ENCODE measurements at regions not wholly inside any gene's neighbourhood (a gene's known extent, or its start where the extent isn't known, plus 50 kb on each side); places are given as distances from the start of the nearest gene placed in this dataset.
"Not testable (repeated sequence)": the region's sequence is repeated elsewhere in the genome, so short reads cannot be mapped to it uniquely, and the experiment has no call there.

DNA sequence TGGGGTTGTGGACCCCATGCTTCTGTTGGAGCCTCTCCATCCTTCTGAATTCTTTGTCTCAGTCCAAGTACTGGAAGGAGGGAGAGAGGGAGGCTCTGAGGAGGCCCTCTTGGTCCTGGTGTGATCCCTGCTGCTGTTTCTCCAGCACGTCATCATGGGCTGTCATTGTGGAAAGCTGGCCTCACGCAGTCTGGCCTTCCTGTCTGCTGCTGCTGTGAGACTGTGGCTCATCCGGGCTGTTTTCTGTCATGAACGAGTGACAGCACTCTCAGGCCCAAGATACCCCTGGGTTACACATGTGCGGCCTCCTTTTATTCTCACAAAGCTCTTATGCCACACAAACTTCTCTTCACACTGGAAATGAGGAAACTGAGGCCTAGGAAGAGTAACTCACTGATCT, 499.3 kb downstream of the CCDC171 start:
- H3K4me3 ChIP-seq (ENCODE audit: low read length) = no peak overlapping the region
- DNase-seq (ENCODE audit: low read depth, low spot score) = no peak

DNA sequence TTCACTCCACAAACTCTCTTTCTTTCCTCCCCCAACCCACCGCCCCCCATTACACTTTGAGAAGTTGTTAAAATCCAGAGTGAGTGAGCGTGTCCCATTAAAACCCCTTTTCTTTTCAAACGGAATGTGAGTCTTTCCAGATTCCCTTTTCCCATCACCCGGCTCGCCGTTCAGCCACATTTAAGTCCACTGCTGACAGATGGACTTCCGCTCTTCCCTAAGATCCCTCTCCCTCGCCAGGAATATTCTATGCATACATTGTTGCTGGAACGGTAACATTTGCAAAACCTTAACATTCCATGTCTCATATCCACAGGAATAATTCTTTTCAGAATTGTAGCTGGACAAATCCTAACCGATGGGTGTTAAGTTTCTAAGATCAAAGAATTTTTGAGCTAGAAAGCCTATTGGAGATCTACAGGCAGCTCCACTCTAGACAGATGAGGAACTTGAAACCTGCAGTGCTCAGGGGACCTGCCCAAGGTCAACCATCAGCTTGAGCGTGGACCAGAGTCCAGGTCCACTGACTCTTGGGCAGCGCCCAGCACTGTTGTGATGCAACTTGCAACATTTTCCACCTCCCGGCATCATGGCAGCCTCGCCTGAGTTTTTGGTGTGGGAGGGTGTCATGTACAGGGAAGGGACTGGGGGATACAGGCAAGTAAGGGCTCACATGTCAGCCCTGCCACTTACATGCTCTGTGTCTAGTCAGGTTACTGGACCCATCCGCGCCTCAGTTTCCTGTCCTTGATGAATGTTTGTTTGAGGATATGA, 500.1 kb downstream of the CCDC171 start:
- no peak overlapping the region for H3K4me3 ChIP-seq (ENCODE audit: low read length)
- DNase-seq (ENCODE audit: low read depth, low spot score) = no peak

DNA sequence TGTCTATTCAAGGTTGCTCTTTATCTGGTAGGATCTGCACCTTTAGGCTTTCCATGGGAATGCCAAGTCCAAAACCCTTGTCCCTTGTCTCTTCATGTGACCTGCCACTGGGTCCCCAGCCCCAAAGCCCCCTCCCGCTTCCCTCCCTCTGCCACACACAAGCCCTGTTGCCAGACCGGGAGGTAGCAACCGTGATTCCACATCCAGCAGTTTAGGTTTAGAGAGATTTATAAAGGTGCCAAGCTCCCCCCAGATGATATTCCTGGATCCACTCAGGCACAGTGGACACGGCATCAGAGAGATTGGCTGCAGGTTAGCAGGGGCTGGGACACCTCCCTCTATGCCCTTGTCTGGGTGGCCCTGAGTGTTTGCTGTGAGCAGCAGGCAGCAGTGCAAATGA, 504.7 kb downstream of the CCDC171 start:
- no peak for DNase-seq (ENCODE audit: low read depth, low spot score)
- H3K4me3 ChIP-seq (ENCODE audit: low read length) = no peak overlapping the region

DNA sequence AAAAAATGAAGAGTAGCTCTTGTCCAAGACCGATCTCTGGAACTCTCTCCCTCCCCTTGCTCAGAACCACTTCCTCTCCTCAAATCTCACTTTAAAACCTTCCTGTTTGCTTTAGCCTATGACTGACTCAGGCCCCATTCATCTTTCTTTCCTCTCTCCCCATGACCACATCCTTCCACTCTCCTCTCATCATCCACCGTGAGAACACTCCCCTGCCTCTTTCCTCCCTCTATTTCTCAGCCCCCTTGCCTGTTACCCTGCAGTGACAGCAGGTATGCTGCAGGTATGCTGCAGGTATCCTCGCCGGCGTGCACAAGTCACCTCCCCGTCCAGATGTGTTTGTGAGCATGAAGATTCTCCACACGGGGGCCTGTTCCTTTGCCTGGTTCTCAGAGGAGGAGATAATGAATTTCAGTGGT, 505.3 kb downstream of the CCDC171 start:
- no peak overlapping the region for H3K4me3 ChIP-seq (ENCODE audit: low read length)
- DNase-seq (ENCODE audit: low read depth, low spot score) = peak; percentile 83

DNA sequence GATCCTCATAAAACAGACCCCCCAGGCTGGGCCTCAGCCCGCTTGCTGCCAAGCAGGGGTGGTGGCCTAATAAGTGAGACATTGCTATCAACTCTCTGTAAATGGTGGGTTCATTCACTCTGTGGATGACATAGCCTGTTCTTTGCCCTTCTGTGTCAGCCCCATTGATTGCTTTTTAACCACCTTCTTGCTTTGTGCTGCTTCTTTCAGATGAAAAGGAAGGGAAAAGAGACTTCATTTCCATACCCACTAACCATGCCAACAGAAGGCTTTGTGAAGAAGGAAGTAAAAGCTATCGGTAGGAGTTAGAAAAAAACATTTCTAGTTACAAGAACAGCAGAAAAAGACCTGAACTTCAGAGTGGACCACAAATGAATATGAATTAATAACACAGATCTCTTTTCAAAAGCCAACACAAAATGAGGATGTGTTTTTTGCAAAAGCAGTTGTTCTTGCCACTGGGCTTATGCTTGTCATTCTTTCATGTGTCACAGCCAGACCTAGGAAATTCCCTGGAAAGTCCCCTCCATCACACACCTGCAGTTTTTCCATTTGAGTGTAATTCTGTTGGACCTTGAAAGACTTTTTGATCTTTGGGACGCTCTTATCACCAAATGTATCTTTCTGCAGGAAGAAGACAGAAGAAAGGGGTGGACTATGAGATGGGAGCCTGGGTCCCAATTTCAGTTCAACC, 507.7 kb downstream of the CCDC171 start:
- DNase-seq (ENCODE audit: low read depth, low spot score) = no peak
- H3K4me3 ChIP-seq (ENCODE audit: low read length) = no peak overlapping the region

DNA sequence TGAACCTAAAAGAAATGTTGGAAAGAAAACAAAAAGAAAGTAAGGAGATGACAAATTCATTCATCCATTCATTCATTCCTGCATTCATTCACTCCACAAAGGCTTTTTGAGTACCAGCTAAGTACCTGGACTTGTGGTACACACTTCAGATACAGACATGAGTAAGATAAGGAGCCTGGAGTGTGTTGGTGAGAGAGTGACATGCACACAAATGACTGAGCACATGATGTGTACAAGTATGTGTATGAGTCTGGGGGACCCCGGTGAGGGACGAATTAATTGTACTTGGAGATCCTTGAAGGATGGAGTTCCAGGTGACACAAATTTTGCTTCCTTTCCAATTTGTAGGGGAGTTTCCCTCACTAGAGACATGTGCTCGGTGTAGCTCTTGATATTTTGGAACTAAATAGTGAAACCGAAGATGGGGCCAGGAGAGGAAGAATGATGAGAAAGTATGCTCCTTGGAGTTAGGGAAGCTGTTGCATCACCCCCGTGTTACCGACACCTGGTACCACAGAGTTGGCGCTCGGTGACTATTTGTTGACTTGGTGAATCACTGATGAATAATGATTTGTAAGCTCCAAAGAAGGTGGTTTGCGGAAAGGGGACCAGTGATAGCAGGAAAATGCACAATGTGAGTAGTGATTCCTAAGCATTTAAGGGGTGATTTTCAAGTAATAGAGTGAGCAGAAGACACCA, 509.8 kb downstream of the CCDC171 start:
- no peak for DNase-seq (ENCODE audit: low read depth, low spot score)
- H3K4me3 ChIP-seq (ENCODE audit: low read length) = no peak overlapping the region

DNA sequence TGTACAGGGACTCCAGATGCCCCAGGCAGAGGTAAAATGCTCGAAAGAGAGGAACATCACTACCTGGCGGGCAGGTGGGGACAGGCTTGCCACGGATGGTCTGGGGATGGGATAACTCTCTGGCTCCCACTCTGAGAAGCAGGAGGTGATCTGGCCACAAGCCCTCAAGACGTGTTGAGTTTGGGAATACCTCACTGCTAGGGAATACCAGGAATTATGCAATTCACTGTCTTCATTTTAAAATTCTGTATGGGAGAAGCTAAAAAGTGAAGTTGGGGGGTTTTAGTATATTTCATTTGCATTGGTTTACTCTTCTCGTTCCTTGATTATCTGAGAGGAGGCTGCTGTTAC, 510.4 kb downstream of the CCDC171 start:
- no peak for DNase-seq (ENCODE audit: low read depth, low spot score)
- no peak overlapping the region for H3K4me3 ChIP-seq (ENCODE audit: low read length)

DNA sequence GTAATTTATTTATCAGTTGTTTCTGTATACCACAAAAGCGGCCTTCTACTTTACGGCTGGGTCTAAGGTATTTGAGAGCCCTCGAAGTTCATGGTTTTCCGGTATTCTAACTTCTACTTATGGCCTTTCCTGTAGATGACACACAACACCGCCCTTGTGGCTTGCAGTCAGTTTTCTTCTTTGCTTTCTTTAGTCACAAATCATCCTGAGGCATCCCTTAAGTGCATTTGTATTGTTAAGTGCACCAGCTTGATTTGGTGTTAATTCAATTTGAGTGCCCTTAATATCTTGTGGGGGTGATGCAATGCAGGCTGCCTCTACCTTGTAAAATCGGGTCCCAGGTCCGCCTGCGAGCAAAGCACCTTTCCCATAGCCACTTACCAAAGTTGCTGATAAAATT, 511.9 kb downstream of the CCDC171 start:
- DNase-seq (ENCODE audit: low read depth, low spot score) = no peak

DNA sequence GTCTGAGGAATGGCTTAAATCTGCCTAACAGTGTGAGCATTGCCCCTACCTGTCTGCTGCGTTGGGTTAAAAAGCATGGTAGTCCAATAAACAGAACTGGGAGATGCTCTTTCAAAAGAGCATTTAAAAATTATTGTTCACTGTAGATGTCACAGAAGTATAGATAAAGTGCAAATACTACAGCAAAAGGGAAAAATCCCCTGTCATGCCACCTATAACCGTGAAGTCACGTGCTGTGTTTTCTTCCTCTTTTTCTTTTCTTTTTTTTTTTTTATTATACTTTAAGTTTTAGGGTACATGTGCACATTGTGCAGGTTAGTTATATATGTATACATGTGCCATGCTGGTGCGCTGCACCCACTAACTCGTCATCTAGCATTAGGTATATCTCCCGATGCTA, 513.4 kb downstream of the CCDC171 start:
- DNase-seq (ENCODE audit: low read depth, low spot score); H3K4me3 ChIP-seq (ENCODE audit: low read length): not testable (repeated sequence)

More for the DNA sequence above, 511.9 kb downstream of the CCDC171 start:
- no peak overlapping the region for H3K4me3 ChIP-seq (ENCODE audit: low read length)

DNA sequence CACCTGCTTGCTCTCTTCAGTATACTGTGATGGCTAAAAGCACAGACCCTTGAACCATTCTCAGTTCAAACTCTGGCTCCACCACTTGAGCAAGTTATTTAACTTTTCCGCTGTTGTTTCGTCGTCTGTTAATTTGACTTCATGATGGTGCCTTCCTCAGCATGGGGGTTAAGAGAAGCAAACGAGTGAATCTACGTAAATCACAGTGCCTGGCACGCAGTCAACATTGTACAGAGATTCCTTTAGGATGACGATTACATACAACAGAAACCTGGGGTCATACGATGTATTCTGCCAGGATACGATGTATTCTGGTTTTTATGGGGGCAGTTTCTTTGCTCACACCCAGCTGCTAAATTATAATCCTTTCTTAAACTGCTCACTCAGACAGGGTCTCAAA, 515.6 kb downstream of the CCDC171 start:
- DNase-seq (ENCODE audit: low read depth, low spot score) = no peak
- no peak overlapping the region for H3K4me3 ChIP-seq (ENCODE audit: low read length)

DNA sequence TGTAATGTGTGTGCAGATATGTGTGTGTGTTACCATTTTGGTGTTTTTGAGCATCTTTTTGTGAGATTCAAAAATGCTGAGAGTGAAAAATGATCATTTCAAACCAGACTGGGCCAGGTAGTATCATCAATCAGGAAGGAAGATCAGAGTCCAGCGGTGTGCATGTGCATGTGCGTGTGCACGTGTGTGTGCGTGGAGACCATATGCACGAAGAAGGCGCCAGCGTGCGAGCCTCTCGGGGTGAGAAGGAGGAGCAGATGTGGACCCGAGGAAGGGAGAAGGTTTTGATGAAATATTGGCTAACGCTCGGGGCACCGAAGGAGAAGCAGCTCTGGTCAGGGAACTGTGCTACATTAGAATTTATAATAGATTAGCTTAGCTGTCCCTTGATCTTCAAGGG, 516.4 kb downstream of the CCDC171 start:
- no peak overlapping the region for H3K4me3 ChIP-seq (ENCODE audit: low read length)

DNA sequence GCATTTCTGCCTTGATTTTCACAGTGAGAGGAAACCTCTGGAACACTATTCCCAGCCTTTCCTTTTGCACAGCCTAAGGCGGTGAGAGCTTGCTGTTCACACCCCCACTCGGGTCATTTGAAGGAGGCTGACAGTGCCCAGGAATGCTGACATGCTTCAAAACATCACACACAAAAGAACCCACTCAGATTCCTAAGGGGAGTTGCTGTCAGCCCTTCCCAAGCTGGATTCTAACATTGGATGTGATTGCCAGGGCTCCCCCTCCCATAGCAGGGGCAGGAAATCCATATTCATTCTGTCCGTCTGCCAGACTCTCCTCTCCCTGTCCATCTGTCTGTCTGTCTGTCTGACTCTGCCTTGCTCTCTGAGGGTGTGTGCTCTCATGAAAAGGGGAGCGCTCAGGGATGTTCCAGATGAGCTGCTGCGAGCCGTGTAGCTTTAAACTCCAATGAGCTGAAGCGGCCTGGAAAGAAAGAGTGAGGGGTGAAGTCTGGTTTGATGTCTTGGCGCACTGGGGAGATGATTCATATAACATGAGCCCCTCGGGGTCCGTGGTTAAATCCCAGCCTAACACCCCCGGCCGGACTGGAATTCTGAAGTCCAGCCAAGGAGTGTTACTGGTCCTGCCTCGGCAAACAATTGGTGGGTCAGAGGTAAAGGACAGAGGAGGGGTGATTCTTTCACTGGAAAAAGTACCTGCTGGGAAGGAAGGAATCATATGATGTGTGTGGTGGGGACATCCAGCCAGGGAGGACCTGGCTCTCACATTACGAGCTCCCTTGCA, 517.0 kb downstream of the CCDC171 start:
- DNase-seq (ENCODE audit: low read depth, low spot score) = no peak
- no peak overlapping the region for H3K4me3 ChIP-seq (ENCODE audit: low read length)

More for the DNA sequence above, 516.4 kb downstream of the CCDC171 start:
- DNase-seq (ENCODE audit: low read depth, low spot score) = no peak

DNA sequence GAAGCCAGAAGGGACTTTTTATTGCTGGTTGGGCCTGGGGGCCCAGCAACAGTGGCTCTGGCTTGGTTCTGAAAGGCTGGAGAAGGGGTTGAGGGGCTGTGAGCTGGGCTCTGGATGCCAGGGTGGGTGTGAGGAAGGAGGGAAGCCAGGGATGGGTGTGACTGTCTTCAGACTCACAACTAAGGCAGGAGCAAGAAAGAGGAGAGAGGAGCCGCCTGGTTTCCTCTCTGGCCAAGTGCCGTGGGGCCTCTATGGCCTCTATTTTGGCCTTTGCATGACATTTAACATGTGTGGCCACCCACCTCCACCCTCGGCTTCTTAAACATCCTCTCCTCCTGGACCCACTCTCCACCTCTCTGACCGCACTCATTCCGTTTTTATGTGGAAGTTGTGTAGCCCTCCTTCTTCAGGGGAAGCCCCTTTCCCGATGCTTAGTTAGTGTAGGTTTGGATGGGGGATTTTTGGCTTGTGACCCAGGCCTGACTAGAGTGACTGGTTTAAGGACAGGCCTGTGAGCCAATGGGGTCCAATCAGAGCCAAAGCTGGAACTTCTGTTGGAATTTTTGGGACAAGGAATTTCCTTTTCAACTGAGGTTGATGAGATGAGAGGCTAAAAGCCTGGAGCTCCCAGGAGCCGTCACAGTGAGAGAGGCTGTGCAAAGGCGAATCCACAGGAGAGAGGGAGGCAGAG, 517.8 kb downstream of the CCDC171 start:
- no peak overlapping the region for H3K4me3 ChIP-seq (ENCODE audit: low read length)
- DNase-seq (ENCODE audit: low read depth, low spot score) = no peak

DNA sequence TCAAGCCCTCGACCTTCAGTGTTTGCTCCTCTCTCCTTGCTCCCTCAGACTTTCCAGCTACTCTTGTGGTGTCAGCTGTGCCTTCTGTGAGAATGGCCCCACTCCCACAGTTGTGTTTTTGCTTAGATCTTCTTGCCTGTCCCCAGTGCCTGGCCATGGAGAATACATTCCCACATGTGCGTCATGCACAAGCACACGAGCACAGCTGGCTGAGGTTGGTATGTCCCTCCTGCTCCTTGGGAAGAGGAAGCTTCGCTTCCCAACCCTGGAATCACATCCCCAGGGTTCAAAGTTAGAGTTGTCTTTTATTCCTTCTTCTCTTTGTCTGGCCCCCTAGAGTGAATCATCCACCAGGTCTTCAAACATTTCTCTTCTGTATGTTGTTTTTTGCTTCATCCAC, 518.6 kb downstream of the CCDC171 start:
- no peak for DNase-seq (ENCODE audit: low read depth, low spot score)
- no peak overlapping the region for H3K4me3 ChIP-seq (ENCODE audit: low read length)

DNA sequence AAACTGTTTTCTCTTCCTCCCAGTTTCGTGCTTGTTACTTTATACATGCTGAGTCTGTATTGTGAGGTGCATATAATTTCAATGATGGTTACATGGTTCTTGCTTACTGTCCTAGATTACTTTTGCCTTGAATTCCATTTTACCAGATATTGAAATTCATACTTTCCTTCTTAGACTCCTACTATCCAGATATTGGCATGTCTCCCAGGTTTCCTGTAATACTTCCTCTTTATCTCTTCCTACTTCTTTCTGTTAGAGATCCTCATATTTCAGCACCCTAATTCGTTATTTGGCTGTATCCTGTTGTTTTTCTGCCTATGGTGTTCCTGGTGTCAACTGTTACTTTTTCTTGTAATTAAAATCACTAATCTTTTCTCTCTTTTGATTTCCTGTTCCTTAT, 522.1 kb downstream of the CCDC171 start:
- no peak overlapping the region for H3K4me3 ChIP-seq (ENCODE audit: low read length)
- no peak for DNase-seq (ENCODE audit: low read depth, low spot score)

DNA sequence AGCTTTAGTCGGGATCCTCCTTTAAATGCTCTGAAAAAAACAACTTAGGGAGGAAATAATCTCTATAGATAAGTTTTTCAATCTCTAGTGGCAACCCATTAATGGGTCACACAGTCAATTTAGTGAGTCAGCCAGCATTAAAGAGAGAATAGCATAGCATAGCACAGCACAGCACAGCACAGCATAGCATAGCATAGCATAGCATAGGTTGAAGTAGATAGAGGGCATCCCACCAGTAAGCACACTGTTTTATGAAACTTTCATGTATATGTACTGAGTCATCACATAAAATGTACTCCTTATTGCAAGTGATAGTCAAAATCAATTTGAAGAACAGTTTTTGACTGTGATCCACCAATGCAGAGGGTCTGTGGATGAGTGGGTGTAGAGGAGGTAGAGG, 522.9 kb downstream of the CCDC171 start:
- no peak for DNase-seq (ENCODE audit: low read depth, low spot score)

DNA sequence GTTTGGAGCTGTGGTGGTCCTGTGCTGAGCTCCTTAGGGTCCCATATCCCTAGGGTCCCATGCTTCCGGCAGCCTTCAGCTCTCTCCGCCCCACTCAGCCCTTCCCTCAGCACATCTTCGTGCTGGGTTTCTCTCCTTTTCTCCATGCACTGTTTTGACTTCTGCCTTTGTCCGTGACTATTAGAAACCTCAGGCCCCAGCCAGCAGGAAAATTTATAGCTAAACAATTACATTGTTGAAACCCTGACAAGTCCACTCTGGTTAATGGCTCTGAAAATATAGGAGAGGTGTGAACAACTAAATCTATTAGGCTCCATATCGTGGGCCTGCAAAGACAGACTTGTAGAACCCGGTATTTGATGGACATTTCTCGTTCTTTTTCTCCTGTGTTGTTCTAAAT, 523.7 kb downstream of the CCDC171 start:
- no peak overlapping the region for H3K4me3 ChIP-seq (ENCODE audit: low read length)
- no peak for DNase-seq (ENCODE audit: low read depth, low spot score)

More for the DNA sequence above, 522.9 kb downstream of the CCDC171 start:
- no peak overlapping the region for H3K4me3 ChIP-seq (ENCODE audit: low read length)

DNA sequence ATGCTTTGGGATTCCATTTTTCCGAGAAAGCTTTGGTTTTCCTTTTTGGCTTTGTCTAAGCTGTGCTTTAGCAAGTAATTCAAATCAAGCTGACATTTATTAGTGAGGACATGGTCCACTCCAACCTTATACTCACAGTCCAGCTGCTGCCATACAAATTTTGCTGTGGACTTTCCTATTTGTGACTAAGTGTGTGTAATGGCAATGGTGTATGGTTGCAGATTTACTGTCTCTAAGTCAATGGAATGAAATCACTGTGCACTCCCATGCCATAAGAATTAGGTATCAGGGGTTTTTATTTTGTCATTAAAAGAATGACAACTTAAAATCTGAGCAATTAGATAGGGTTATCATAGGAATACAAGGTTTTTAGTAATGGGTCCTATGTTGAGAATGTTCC, 530.0 kb downstream of the CCDC171 start:
- DNase-seq (ENCODE audit: low read depth, low spot score) = no peak

DNA sequence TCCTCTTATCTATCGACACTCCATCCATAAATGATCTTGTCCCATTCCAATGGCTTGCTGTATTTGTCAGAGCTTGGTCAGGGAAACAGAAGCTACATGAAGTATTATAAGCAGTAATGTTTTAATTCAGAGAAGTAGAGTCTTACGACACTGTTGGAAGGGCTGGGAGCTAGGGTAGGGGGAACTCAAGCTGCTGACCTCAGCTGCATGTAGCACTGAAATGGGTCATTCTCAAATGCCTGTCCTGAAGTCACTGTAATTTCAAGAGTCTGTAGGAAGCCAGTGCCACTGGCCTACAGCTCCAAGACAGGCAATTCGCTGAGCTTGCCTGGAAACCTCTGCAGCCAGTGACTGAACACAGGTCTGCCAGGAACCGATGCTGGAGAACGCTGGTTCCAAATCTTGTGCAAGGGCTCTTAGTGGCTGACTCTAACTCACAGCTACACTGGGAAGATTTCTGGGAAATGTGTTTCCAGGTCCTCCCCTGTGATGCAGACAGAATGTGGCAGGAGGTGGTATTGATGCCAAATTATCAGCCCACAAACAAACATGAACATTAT, 532.4 kb downstream of the CCDC171 start:
- DNase-seq (ENCODE audit: low read depth, low spot score) = no peak
- no peak overlapping the region for H3K4me3 ChIP-seq (ENCODE audit: low read length)

More for the DNA sequence above, 530.0 kb downstream of the CCDC171 start:
- H3K4me3 ChIP-seq (ENCODE audit: low read length) = no peak overlapping the region

Measured in Jurkat, Clone E6-1 (cell line).